ENCODE measurements at regions not wholly inside any gene's neighbourhood (a gene's known extent, or its start where the extent isn't known, plus 50 kb on each side); places are given as distances from the start of the nearest gene placed in this dataset.

GRCh38 chr3:74127256-74127655, 487.2 kb downstream of the CNTN3 start:
- TF ChIP-seq CTCF (IDR thresholded peaks at IDR 0.05; ENCODE audit: borderline replicate concordance), result no peak
- DNase-seq, result no peak
- Histone ChIP-seq H3K4me1 (no peaks in the 10 kb centered on the region), H3K27ac (replicated peaks) (no peak overlapping the region), H3K27me3 (ENCODE audit: low read depth) (no peaks in the 10 kb centered on the region), H3K9me3 (replicated peaks) (peaks cover 15% of the 10 kb centered on the region), H3K4me3 (no peak overlapping the region), H3K36me3 (no peaks in the 10 kb centered on the region)
- intact Hi-C loops (cut with micrococcal nuclease), result no loop called here

DNA sequence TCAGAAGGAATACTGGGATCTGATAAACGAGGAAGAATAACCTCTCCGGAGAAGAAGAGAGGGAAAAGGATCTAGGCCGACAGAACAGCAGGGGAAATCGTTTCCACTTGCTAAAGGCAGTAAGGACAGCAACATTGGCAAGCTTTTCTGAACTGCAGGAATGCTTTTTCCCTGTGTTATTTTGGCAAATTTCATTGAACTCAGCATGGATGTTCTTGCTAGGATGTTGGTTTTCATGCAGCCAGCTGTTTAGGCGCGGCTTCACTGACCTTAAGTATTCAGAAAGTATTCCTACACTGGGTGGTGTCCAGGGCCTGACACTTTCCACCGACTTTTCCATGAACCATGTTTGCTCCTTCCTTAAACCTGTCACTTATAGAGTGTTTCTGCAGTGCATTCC, 489.7 kb downstream of the CNTN3 start:
- no peak for DNase-seq
- Histone ChIP-seq H3K36me3 (no peaks in the 10 kb centered on the region), H3K4me1 (no peaks in the 10 kb centered on the region), H3K27ac (replicated peaks) (no peak overlapping the region), H3K9me3 (replicated peaks) (peaks cover 3% of the 10 kb centered on the region), H3K27me3 (ENCODE audit: low read depth) (no peaks in the 10 kb centered on the region), H3K4me3 (no peak overlapping the region)
- TF ChIP-seq CTCF (IDR thresholded peaks at IDR 0.05; ENCODE audit: borderline replicate concordance), result no peak
- intact Hi-C loops (cut with micrococcal nuclease), result no loop called here

DNA sequence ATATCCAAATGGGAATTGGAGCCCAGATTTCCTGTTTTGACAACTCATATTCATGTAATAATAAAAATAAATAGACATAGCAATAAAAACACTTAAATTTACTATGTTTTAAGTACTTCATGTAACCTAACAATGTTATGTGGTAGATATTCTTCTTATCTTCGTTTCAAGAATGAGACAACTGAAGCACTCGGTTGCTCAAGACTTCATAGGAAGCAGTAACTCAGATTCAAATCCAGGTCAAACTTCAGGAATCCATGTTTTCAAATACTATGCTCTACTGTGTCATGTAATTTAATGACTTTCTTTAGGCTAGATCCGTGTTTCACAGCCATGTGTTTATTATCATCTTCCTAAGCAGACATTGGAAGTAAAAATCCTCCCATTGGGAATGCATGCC, 492.2 kb downstream of the CNTN3 start:
- intact Hi-C loops (cut with micrococcal nuclease), result no loop called here
- TF ChIP-seq CTCF (IDR thresholded peaks at IDR 0.05; ENCODE audit: borderline replicate concordance), result no peak
- no peak for DNase-seq
- Histone ChIP-seq H3K27ac (replicated peaks) (no peak overlapping the region), H3K4me3 (no peak overlapping the region), H3K4me1 (no peaks in the 10 kb centered on the region), H3K27me3 (ENCODE audit: low read depth) (no peaks in the 10 kb centered on the region), H3K36me3 (no peaks in the 10 kb centered on the region), H3K9me3 (replicated peaks) (no peaks in the 10 kb centered on the region)

- Histone ChIP-seq H3K9me3 (replicated peaks) (no peaks in the 10 kb centered on the region), H3K4me1 (no peaks in the 10 kb centered on the region), H3K4me3 (no peak overlapping the region), H3K36me3 (no peaks in the 10 kb centered on the region), H3K27ac (replicated peaks) (no peak overlapping the region), H3K27me3 (ENCODE audit: low read depth) (no peaks in the 10 kb centered on the region)
- DNase-seq, result no peak
- intact Hi-C loops (cut with micrococcal nuclease), result no loop called here
- TF ChIP-seq CTCF (IDR thresholded peaks at IDR 0.05; ENCODE audit: borderline replicate concordance), result no peak
Observed at GRCh38 chr3:74121761-74122160, 492.7 kb downstream of the CNTN3 start.

GRCh38 chr3:74119221-74119620, 494.5 kb upstream of the PDZRN3 start:
- Histone ChIP-seq H3K36me3 (no peaks in the 10 kb centered on the region), H3K27me3 (ENCODE audit: low read depth) (no peaks in the 10 kb centered on the region), H3K27ac (replicated peaks) (no peak overlapping the region), H3K4me3 (no peak overlapping the region), H3K9me3 (replicated peaks) (no peaks in the 10 kb centered on the region), H3K4me1 (no peaks in the 10 kb centered on the region)
- intact Hi-C loops (cut with micrococcal nuclease), result no loop called here
- no peak for TF ChIP-seq CTCF (IDR thresholded peaks at IDR 0.05; ENCODE audit: borderline replicate concordance)
- no peak for DNase-seq

- TF ChIP-seq CTCF (IDR thresholded peaks at IDR 0.05; ENCODE audit: borderline replicate concordance), result no peak
- no peak overlapping the region for H3K4me3 ChIP-seq
- intact Hi-C loops (cut with micrococcal nuclease), result no loop called here
- H3K9me3 ChIP-seq (replicated peaks), result no peaks in the 10 kb centered on the region
- no peak for DNase-seq
- H3K27ac ChIP-seq (replicated peaks), result no peak overlapping the region
- no peaks in the 10 kb centered on the region for H3K36me3 ChIP-seq
- no peaks in the 10 kb centered on the region for H3K27me3 ChIP-seq (ENCODE audit: low read depth)
- H3K4me1 ChIP-seq, result no peaks in the 10 kb centered on the region
Observed at GRCh38 chr3:74115906-74116305, 491.2 kb upstream of the PDZRN3 start.

Measured in left ventricle myocardium inferior (tissue), 1 donor.